NCI-H128 (cell line): ENCODE measurements at regions not wholly inside any gene's neighbourhood (a gene's known extent, or its start where the extent isn't known, plus 50 kb on each side); places are given as distances from the start of the nearest gene placed in this dataset.
A peak's percentile ranks its signal among the peaks of the same experiment; 100 is the strongest.

ENCODE experiments used
- DNase-seq: peaks from one replicate; lab custom pipeline; 2025; ENCODE audit not compliant: unreplicated experiment; lab: John Stamatoyannopoulos, UW

GRCh38 chr11:115765803-115766239 lies 261.6 kb upstream of the CADM1 start:
- DNase-seq = no peak

- DNase-seq = no peak
Measured at GRCh38 chr11:115764176-115764575, 260.0 kb upstream of the CADM1 start.

GRCh38 chr11:115761817-115762216 lies 257.6 kb upstream of the CADM1 start:
- DNase-seq = no peak

GRCh38 chr11:115761348-115761747 lies 257.1 kb upstream of the CADM1 start:
- DNase-seq = no peak

GRCh38 chr11:115760461-115761320 lies 256.5 kb upstream of the CADM1 start:
- no peak for DNase-seq

- DNase-seq = no peak
Measured at GRCh38 chr11:115759622-115760460, 255.6 kb upstream of the CADM1 start.

GRCh38 chr11:115758011-115758410 lies 253.8 kb upstream of the CADM1 start:
- no peak for DNase-seq

GRCh38 chr11:115751243-115752015 lies 247.2 kb upstream of the CADM1 start:
- DNase-seq = no peak

GRCh38 chr11:115745610-115746512 lies 241.6 kb upstream of the CADM1 start:
- peak; percentile 15 for DNase-seq

GRCh38 chr11:115745066-115745465 lies 240.9 kb upstream of the CADM1 start:
- DNase-seq = no peak

- no peak for DNase-seq
Measured at GRCh38 chr11:115743719-115744118, 239.5 kb upstream of the CADM1 start.

GRCh38 chr11:115741376-115742107 lies 237.3 kb upstream of the CADM1 start:
- DNase-seq = no peak

GRCh38 chr11:115740324-115740723 lies 236.1 kb upstream of the CADM1 start:
- DNase-seq = no peak

GRCh38 chr11:115739878-115740277 lies 235.7 kb upstream of the CADM1 start:
- DNase-seq = no peak

- no peak for DNase-seq
Measured at GRCh38 chr11:115739146-115739545, 234.9 kb upstream of the CADM1 start.

GRCh38 chr11:115737875-115738274 lies 233.7 kb upstream of the CADM1 start:
- no peak for DNase-seq

GRCh38 chr11:115736146-115736545 lies 231.9 kb upstream of the CADM1 start:
- DNase-seq = no peak

GRCh38 chr11:115724666-115725065 lies 220.5 kb upstream of the CADM1 start:
- no peak for DNase-seq

GRCh38 chr11:115722711-115723110 lies 218.5 kb upstream of the CADM1 start:
- DNase-seq = no peak
